ENCODE measurements at regions not wholly inside any gene's neighbourhood (a gene's known extent, or its start where the extent isn't known, plus 50 kb on each side); places are given as distances from the start of the nearest gene placed in this dataset.

- no peaks in the 10 kb centered on the region for H3K9me3 ChIP-seq (ENCODE audit: low read length)
- no peaks in the 10 kb centered on the region for H3K9me2 ChIP-seq (ENCODE audit: insufficient read depth, low read length)
- no peaks in the 10 kb centered on the region for H3F3A ChIP-seq (ENCODE audit: insufficient read depth, low read length, poor library complexity, severe bottlenecking)
- no peaks in the 10 kb centered on the region for H3K27me3 ChIP-seq (ENCODE audit: insufficient read depth, low read depth, low read length)
- H3K4me2 ChIP-seq (ENCODE audit: low read length): no peak overlapping the region
- no peak overlapping the region for H3K9ac ChIP-seq (ENCODE audit: low read length)
- H4K20me1 ChIP-seq (ENCODE audit: insufficient read depth): no peaks in the 10 kb centered on the region
- no peak overlapping the region for H3K4me3 ChIP-seq (ENCODE audit: low read length)
- TF ChIP-seq REST (IDR thresholded peaks at IDR 0.05; ENCODE audit: borderline replicate concordance) (no peak), EZH2 (IDR thresholded peaks at IDR 0.05; ENCODE audit: borderline replicate concordance, insufficient read depth, low read length, poor library complexity, severe bottlenecking) (no peak), EP300 (conservative IDR thresholded peaks at IDR 0.05; ENCODE audit: poor library complexity, severe bottlenecking) (no peak), MXI1 (conservative IDR thresholded peaks at IDR 0.05; ENCODE audit: poor library complexity, severe bottlenecking) (no peak), RAD21 (conservative IDR thresholded peaks at IDR 0.05) (no peak)
- no peak overlapping the region for H2AFZ ChIP-seq (ENCODE audit: low read depth, low read length)
- no peak overlapping the region for H3K27ac ChIP-seq (ENCODE audit: low read length)
- H3K36me3 ChIP-seq (ENCODE audit: insufficient read depth, low read length): no peaks in the 10 kb centered on the region
- H3K79me2 ChIP-seq (replicated peaks; ENCODE audit: insufficient read depth, low read length): no peaks in the 10 kb centered on the region
Observed at GRCh38 chr14:59125156-59125555, 63.3 kb upstream of the DAAM1 start.

GRCh38 chr14:59126714-59127436, 61.6 kb upstream of the DAAM1 start:
- Histone ChIP-seq H4K20me1 (ENCODE audit: insufficient read depth) (no peaks in the 10 kb centered on the region), H3K79me2 (replicated peaks; ENCODE audit: insufficient read depth, low read length) (no peaks in the 10 kb centered on the region), H3K9ac (ENCODE audit: low read length) (no peak overlapping the region), H3K36me3 (ENCODE audit: insufficient read depth, low read length) (no peaks in the 10 kb centered on the region), H3K27ac (ENCODE audit: low read length) (no peak overlapping the region), H2AFZ (ENCODE audit: low read depth, low read length) (no peak overlapping the region), H3K27me3 (ENCODE audit: insufficient read depth, low read depth, low read length) (no peaks in the 10 kb centered on the region), H3K4me2 (ENCODE audit: low read length) (no peak overlapping the region), H3F3A (ENCODE audit: insufficient read depth, low read length, poor library complexity, severe bottlenecking) (no peaks in the 10 kb centered on the region), H3K9me2 (ENCODE audit: insufficient read depth, low read length) (no peaks in the 10 kb centered on the region), H3K4me3 (ENCODE audit: low read length) (no peak overlapping the region), H3K9me3 (ENCODE audit: low read length) (no peaks in the 10 kb centered on the region)
- TF ChIP-seq EZH2 (IDR thresholded peaks at IDR 0.05; ENCODE audit: borderline replicate concordance, insufficient read depth, low read length, poor library complexity, severe bottlenecking) (no peak), POLR2AphosphoS5 (IDR thresholded peaks at IDR 0.05) (no peak), CTCF (IDR thresholded peaks at IDR 0.05; ENCODE audit: poor library complexity, severe bottlenecking) (peak; percentile 88), REST (IDR thresholded peaks at IDR 0.05; ENCODE audit: borderline replicate concordance) (no peak), SMC3 (conservative IDR thresholded peaks at IDR 0.05; ENCODE audit: poor library complexity) (peak; percentile 98), EP300 (conservative IDR thresholded peaks at IDR 0.05; ENCODE audit: poor library complexity, severe bottlenecking) (no peak), MXI1 (conservative IDR thresholded peaks at IDR 0.05; ENCODE audit: poor library complexity, severe bottlenecking) (no peak), TAF1 (IDR thresholded peaks at IDR 0.05; ENCODE audit: low read depth) (no peak), RAD21 (conservative IDR thresholded peaks at IDR 0.05) (peak; percentile 95)
